K562 (cell line): ENCODE measurements at regions not wholly inside any gene's neighbourhood (a gene's known extent, or its start where the extent isn't known, plus 50 kb on each side); places are given as distances from the start of the nearest gene placed in this dataset.

ENCODE experiments used
- NELFE ChIP-seq: IDR thresholded peaks from 2 replicates; pipeline ENCODE4 v1.6.1; 2011; ENCODE audit warnings: mild to moderate bottlenecking; ENCODE audit not compliant: insufficient read depth, insufficient read length
- TCF7 ChIP-seq: sonication (generic); IDR thresholded peaks from 2 replicates; pipeline ENCODE4 v1.6.1; 2016; ENCODE audit warnings: antibody characterized with exemption, borderline replicate concordance
- TF ChIP-seq, protein P1 (sequence below): sonication (generic); formaldehyde crosslinking; IDR thresholded peaks from 2 replicates; pipeline ENCODE4 v1.8.0; 2023; ENCODE audit warnings: mild to moderate bottlenecking, missing genetic modification reagents
- TF ChIP-seq, protein P2 (sequence below): fragments of 250-450 bp; sonication (Bioruptor Pico); IDR thresholded peaks from 2 replicates; pipeline ENCODE4 v1.5.0; 2020; ENCODE audit warnings: mild to moderate bottlenecking
- TF ChIP-seq, protein P3 (sequence below): fragments of 150-350 bp; conservative IDR thresholded peaks from 2 replicates; pipeline ENCODE4 v1.6.1; 2014; ENCODE audit warnings: low read length

DNA sequence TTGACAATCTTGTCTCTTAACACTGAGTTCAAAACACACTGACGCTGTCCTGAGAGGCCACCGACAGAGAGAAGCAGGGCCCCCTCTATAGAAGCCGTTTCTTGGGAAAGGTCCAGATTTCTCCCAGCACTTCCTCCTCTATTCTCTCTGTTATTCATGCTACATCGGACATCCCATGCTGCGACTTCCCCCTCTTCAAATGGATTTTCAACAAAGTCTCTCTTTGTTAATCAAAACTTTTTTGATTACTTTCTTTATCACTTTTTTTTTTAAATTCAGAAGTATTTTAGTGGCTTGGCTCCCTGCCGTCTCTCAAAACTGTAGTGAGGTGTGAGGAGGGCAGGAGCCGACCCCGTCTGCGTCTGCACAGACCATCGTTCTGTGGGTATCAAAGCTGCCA lies 298.9 kb upstream of the PITRM1 start (continued):
- TF ChIP-seq, protein P1, sequence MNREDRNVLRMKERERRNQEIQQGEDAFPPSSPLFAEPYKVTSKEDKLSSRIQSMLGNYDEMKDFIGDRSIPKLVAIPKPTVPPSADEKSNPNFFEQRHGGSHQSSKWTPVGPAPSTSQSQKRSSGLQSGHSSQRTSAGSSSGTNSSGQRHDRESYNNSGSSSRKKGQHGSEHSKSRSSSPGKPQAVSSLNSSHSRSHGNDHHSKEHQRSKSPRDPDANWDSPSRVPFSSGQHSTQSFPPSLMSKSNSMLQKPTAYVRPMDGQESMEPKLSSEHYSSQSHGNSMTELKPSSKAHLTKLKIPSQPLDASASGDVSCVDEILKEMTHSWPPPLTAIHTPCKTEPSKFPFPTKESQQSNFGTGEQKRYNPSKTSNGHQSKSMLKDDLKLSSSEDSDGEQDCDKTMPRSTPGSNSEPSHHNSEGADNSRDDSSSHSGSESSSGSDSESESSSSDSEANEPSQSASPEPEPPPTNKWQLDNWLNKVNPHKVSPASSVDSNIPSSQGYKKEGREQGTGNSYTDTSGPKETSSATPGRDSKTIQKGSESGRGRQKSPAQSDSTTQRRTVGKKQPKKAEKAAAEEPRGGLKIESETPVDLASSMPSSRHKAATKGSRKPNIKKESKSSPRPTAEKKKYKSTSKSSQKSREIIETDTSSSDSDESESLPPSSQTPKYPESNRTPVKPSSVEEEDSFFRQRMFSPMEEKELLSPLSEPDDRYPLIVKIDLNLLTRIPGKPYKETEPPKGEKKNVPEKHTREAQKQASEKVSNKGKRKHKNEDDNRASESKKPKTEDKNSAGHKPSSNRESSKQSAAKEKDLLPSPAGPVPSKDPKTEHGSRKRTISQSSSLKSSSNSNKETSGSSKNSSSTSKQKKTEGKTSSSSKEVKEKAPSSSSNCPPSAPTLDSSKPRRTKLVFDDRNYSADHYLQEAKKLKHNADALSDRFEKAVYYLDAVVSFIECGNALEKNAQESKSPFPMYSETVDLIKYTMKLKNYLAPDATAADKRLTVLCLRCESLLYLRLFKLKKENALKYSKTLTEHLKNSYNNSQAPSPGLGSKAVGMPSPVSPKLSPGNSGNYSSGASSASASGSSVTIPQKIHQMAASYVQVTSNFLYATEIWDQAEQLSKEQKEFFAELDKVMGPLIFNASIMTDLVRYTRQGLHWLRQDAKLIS, result no peak
- TF ChIP-seq, protein P2, sequence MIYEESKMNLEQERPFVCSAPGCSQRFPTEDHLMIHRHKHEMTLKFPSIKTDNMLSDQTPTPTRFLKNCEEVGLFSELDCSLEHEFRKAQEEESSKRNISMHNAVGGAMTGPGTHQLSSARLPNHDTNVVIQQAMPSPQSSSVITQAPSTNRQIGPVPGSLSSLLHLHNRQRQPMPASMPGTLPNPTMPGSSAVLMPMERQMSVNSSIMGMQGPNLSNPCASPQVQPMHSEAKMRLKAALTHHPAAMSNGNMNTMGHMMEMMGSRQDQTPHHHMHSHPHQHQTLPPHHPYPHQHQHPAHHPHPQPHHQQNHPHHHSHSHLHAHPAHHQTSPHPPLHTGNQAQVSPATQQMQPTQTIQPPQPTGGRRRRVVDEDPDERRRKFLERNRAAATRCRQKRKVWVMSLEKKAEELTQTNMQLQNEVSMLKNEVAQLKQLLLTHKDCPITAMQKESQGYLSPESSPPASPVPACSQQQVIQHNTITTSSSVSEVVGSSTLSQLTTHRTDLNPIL, result no peak
- TF ChIP-seq NELFE (no peak), TCF7 (no peak)
- TF ChIP-seq, protein P3, sequence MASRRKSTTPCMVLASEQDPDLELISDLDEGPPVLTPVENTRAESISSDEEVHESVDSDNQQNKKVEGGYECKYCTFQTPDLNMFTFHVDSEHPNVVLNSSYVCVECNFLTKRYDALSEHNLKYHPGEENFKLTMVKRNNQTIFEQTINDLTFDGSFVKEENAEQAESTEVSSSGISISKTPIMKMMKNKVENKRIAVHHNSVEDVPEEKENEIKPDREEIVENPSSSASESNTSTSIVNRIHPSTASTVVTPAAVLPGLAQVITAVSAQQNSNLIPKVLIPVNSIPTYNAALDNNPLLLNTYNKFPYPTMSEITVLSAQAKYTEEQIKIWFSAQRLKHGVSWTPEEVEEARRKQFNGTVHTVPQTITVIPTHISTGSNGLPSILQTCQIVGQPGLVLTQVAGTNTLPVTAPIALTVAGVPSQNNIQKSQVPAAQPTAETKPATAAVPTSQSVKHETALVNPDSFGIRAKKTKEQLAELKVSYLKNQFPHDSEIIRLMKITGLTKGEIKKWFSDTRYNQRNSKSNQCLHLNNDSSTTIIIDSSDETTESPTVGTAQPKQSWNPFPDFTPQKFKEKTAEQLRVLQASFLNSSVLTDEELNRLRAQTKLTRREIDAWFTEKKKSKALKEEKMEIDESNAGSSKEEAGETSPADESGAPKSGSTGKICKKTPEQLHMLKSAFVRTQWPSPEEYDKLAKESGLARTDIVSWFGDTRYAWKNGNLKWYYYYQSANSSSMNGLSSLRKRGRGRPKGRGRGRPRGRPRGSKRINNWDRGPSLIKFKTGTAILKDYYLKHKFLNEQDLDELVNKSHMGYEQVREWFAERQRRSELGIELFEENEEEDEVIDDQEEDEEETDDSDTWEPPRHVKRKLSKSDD, result no peak
- TF ChIP-seq, all 486 proteins: peak for 0
